ENCODE measurements at regions not wholly inside any gene's neighbourhood (a gene's known extent, or its start where the extent isn't known, plus 50 kb on each side); places are given as distances from the start of the nearest gene placed in this dataset.

GRCh38 chr2:595141-595815, 81.9 kb downstream of the TMEM18 start:
- Histone ChIP-seq H3K9me3 (ENCODE audit: insufficient read depth, low read length) (no peaks in the 10 kb centered on the region), H3K27me3 (ENCODE audit: low read depth, low read length) (no peaks in the 10 kb centered on the region), H2AFZ (ENCODE audit: low read depth, low read length) (no peak overlapping the region), H4K20me1 (ENCODE audit: insufficient read depth, low read length) (no peaks in the 10 kb centered on the region), H3K9ac (ENCODE audit: low read length) (no peak overlapping the region), H3K4me2 (ENCODE audit: low read length) (no peak overlapping the region), H3K36me3 (replicated peaks; ENCODE audit: low read depth, low read length) (no peaks in the 10 kb centered on the region), H3K4me1 (ENCODE audit: low read length) (no peaks in the 10 kb centered on the region), H3K27ac (ENCODE audit: low read length) (no peak overlapping the region), H3K4me3 (ENCODE audit: low read length) (no peak overlapping the region), H3K79me2 (ENCODE audit: low read length) (no peaks in the 10 kb centered on the region)
- TF ChIP-seq EZH2phosphoT487 (IDR thresholded peaks at IDR 0.05; ENCODE audit: low read depth) (no peak), CTCF (IDR thresholded peaks at IDR 0.05; ENCODE audit: low read depth, low read length) (no peak)

- Histone ChIP-seq H3K79me2 (ENCODE audit: low read length) (no peaks in the 10 kb centered on the region), H3K27ac (ENCODE audit: low read length) (no peak overlapping the region), H2AFZ (ENCODE audit: low read depth, low read length) (no peak overlapping the region), H4K20me1 (ENCODE audit: insufficient read depth, low read length) (no peaks in the 10 kb centered on the region), H3K36me3 (replicated peaks; ENCODE audit: low read depth, low read length) (no peaks in the 10 kb centered on the region), H3K9ac (ENCODE audit: low read length) (no peak overlapping the region), H3K4me1 (ENCODE audit: low read length) (no peaks in the 10 kb centered on the region), H3K4me3 (ENCODE audit: low read length) (no peak overlapping the region), H3K9me3 (ENCODE audit: insufficient read depth, low read length) (no peaks in the 10 kb centered on the region), H3K4me2 (ENCODE audit: low read length) (no peak overlapping the region), H3K27me3 (ENCODE audit: low read depth, low read length) (no peaks in the 10 kb centered on the region)
- TF ChIP-seq EZH2phosphoT487 (IDR thresholded peaks at IDR 0.05; ENCODE audit: low read depth): no peak
- TF ChIP-seq CTCF (IDR thresholded peaks at IDR 0.05; ENCODE audit: low read depth, low read length): no peak
These were observed 82.8 kb downstream of the TMEM18 start for GRCh38 chr2:594297-594949.

GRCh38 chr2:593356-594026, 83.7 kb downstream of the TMEM18 start:
- no peaks in the 10 kb centered on the region for H3K9me3 ChIP-seq (ENCODE audit: insufficient read depth, low read length)
- no peak overlapping the region for H3K27ac ChIP-seq (ENCODE audit: low read length)
- TF ChIP-seq EZH2phosphoT487 (IDR thresholded peaks at IDR 0.05; ENCODE audit: low read depth): no peak
- no peak for TF ChIP-seq CTCF (IDR thresholded peaks at IDR 0.05; ENCODE audit: low read depth, low read length)
- H3K9ac ChIP-seq (ENCODE audit: low read length): no peak overlapping the region
- no peak overlapping the region for H3K4me3 ChIP-seq (ENCODE audit: low read length)
- H4K20me1 ChIP-seq (ENCODE audit: insufficient read depth, low read length): no peaks in the 10 kb centered on the region
- H3K27me3 ChIP-seq (ENCODE audit: low read depth, low read length): no peaks in the 10 kb centered on the region
- H2AFZ ChIP-seq (ENCODE audit: low read depth, low read length): no peak overlapping the region
- no peaks in the 10 kb centered on the region for H3K4me1 ChIP-seq (ENCODE audit: low read length)
- no peak overlapping the region for H3K4me2 ChIP-seq (ENCODE audit: low read length)
- no peaks in the 10 kb centered on the region for H3K79me2 ChIP-seq (ENCODE audit: low read length)
- H3K36me3 ChIP-seq (replicated peaks; ENCODE audit: low read depth, low read length): no peaks in the 10 kb centered on the region

GRCh38 chr2:592737-593136, 84.5 kb downstream of the TMEM18 start:
- H3K4me1 ChIP-seq (ENCODE audit: low read length): no peaks in the 10 kb centered on the region
- no peaks in the 10 kb centered on the region for H4K20me1 ChIP-seq (ENCODE audit: insufficient read depth, low read length)
- H3K4me2 ChIP-seq (ENCODE audit: low read length): no peak overlapping the region
- H3K9ac ChIP-seq (ENCODE audit: low read length): no peak overlapping the region
- H3K9me3 ChIP-seq (ENCODE audit: insufficient read depth, low read length): no peaks in the 10 kb centered on the region
- no peaks in the 10 kb centered on the region for H3K36me3 ChIP-seq (replicated peaks; ENCODE audit: low read depth, low read length)
- TF ChIP-seq EZH2phosphoT487 (IDR thresholded peaks at IDR 0.05; ENCODE audit: low read depth) (no peak), CTCF (IDR thresholded peaks at IDR 0.05; ENCODE audit: low read depth, low read length) (no peak)
- H3K4me3 ChIP-seq (ENCODE audit: low read length): no peak overlapping the region
- H3K79me2 ChIP-seq (ENCODE audit: low read length): no peaks in the 10 kb centered on the region
- no peak overlapping the region for H2AFZ ChIP-seq (ENCODE audit: low read depth, low read length)
- no peaks in the 10 kb centered on the region for H3K27me3 ChIP-seq (ENCODE audit: low read depth, low read length)
- H3K27ac ChIP-seq (ENCODE audit: low read length): no peak overlapping the region

Data from OCI-LY3 (cell line).